HG02588 (cell line): ENCODE measurements at regions not wholly inside any gene's neighbourhood (a gene's known extent, or its start where the extent isn't known, plus 50 kb on each side); places are given as distances from the start of the nearest gene placed in this dataset.
"Not testable (repeated sequence)": the region's sequence is repeated elsewhere in the genome, so short reads cannot be mapped to it uniquely, and the experiment has no call there.

ENCODE experiments used
- ATAC-seq: cut with Tn5 transposase; IDR thresholded peaks from one replicate; pipeline ENCODE4 v1.9.1; 2021; ENCODE audit warnings: mild to moderate bottlenecking, moderate library complexity; ENCODE audit not compliant: unreplicated experiment

GRCh38 chr15:77944002-77944867 is 133.3 kb downstream of the TBC1D2B start:
- ATAC-seq, result peak; percentile 76

- ATAC-seq, result no peak
Measured at GRCh38 chr15:77942611-77943211, 134.8 kb downstream of the TBC1D2B start.

GRCh38 chr15:77941090-77941827 is 136.3 kb downstream of the TBC1D2B start:
- ATAC-seq, result not testable (repeated sequence)

GRCh38 chr15:77940381-77940947 is 137.0 kb downstream of the TBC1D2B start:
- no peak for ATAC-seq

- ATAC-seq, result no peak
Measured at GRCh38 chr15:77939851-77940250, 137.7 kb downstream of the TBC1D2B start.

- not testable (repeated sequence) for ATAC-seq
Measured at GRCh38 chr15:77939026-77939425, 138.5 kb downstream of the TBC1D2B start.

- not testable (repeated sequence) for ATAC-seq
Measured at GRCh38 chr15:77938546-77938945, 139.0 kb downstream of the TBC1D2B start.

GRCh38 chr15:77936567-77936966 is 140.9 kb downstream of the TBC1D2B start:
- ATAC-seq, result not testable (repeated sequence)

- not testable (repeated sequence) for ATAC-seq
Measured at GRCh38 chr15:77934516-77934915, 143.0 kb downstream of the TBC1D2B start.

- not testable (repeated sequence) for ATAC-seq
Measured at GRCh38 chr15:77930907-77931306, 146.6 kb downstream of the TBC1D2B start.

- not testable (repeated sequence) for ATAC-seq
Measured at GRCh38 chr15:77930490-77930889, 147.0 kb downstream of the TBC1D2B start.

- ATAC-seq, result not testable (repeated sequence)
Measured at GRCh38 chr15:77926789-77927188, 150.7 kb downstream of the TBC1D2B start.

GRCh38 chr15:77926296-77926695 is 151.2 kb downstream of the TBC1D2B start:
- not testable (repeated sequence) for ATAC-seq

- not testable (repeated sequence) for ATAC-seq
Measured at GRCh38 chr15:77925101-77925500, 152.4 kb downstream of the TBC1D2B start.

- ATAC-seq, result no peak
Measured at GRCh38 chr15:77921664-77922063, 155.8 kb downstream of the TBC1D2B start.

GRCh38 chr15:77916966-77917635 is 160.4 kb downstream of the TBC1D2B start:
- not testable (repeated sequence) for ATAC-seq

- ATAC-seq, result not testable (repeated sequence)
Measured at GRCh38 chr15:77915961-77916330, 161.6 kb downstream of the TBC1D2B start.

GRCh38 chr15:77915261-77915960 is 162.1 kb downstream of the TBC1D2B start:
- ATAC-seq, result no peak

GRCh38 chr15:77914531-77914930 is 163.0 kb downstream of the TBC1D2B start:
- not testable (repeated sequence) for ATAC-seq
